GM21360 (cell line): ENCODE measurements at regions not wholly inside any gene's neighbourhood (a gene's known extent, or its start where the extent isn't known, plus 50 kb on each side); places are given as distances from the start of the nearest gene placed in this dataset.

Experiments
- ATAC-seq: cut with Tn5 transposase; IDR thresholded peaks from one replicate; pipeline ENCODE4 v1.9.1; 2021; ENCODE audit warnings: mild to moderate bottlenecking, moderate library complexity; ENCODE audit not compliant: unreplicated experiment

DNA sequence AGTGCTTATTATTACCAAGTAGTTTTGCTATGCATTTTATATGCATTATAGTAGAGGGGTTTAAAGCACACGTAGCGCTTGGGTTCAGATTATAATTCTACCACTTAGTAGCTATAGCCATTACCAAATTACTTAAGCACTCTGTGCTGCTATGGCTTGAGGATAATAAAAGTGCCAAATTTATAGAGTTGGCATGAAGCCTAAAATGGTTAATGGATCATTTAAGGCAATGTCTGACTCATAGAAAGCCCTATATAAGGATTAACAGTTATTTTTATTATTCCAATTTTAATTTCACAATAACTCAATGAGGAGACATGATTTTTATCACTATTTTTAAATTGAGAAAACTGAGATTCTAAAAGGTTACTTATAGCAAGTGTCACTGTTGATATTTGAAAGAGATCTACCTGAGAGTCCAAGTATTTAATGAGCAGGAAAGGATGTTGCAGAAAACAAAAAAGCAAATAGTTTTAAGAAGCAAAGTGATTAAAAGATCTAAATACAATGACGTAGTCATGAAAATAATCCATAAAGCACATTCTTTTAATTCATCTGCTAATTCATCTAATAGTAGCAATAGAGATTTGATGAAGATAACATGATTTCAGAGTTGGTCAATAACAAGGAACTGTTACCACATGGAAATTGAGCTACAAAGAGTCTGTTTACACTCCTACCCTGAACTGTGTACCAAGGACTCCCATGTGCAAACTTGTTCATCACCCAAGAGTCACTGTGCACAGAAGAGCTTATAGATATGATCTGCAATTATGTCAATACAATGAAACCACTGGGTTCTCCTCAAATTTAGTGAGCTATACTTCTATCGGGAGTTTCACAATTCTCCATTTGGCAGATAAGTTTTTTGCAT is 78.8 kb upstream of the DTNA start:
- ATAC-seq = no peak

DNA sequence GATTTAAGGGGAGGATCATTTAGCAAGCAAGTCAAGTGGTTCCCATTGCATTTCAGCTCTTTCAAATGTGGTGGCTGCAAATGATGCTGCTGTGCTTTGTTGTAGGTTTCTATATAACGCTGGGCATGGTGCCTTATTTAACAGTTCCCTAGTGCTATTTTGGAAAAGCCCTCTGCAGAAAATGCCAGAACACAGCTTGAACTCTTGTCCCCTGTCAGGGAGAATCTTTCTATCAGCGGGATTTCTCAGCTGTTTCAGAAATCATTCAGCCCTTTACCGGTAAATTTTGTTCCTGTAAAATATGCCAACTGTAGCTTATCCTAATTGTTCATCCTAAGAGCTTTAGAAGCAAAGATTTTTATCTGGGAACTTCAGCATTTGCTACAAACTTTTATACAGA is 77.8 kb upstream of the DTNA start:
- no peak for ATAC-seq

- no peak for ATAC-seq
These were observed 76.7 kb upstream of the DTNA start for GRCh38 chr18:34633368-34633767.

- ATAC-seq = no peak
These were observed 72.8 kb upstream of the DTNA start for GRCh38 chr18:34637094-34637801.

DNA sequence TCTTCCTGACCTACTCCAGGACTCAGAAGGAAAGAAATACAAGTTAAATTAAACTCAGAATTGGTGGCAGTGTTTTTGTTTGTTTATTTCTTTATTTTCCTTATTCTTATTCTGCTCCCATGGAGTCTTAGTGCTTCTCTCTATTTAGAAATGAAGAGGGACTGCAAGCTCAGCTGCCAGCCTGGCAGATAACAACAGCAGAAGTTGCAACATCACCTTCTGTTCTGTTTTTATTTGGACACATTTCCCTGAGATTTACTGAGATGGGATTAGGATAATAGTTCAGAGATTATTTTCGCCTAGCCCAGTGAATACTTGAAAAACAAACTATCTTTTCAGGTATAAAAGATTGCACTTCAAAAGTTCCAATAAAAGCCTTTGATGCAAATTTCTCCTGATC is 70.4 kb upstream of the DTNA start:
- ATAC-seq = no peak

- ATAC-seq = no peak
These were observed 69.8 kb upstream of the DTNA start for GRCh38 chr18:34640276-34640675.

DNA sequence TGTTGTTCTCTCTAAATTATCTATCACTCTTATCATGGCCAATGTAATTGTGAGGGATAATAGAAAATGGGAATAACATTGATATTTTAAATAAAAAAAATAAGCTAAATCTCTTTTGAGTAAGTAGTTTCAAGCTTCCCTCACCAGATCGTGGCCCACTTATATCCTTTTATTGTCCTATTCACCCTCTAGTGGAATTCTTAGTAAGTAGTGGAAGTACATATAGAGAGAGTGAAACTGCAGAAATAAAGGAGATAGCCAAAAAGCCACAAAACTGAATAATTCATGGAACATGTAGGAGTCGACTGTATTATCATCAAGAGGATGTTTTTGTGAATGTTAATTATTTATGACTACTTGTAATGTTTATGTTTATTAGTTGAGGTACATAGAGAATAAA is 66.1 kb upstream of the DTNA start:
- ATAC-seq = no peak

- peak; percentile 90 for ATAC-seq
These were observed 62.8 kb upstream of the DTNA start for GRCh38 chr18:34647251-34647650.

- ATAC-seq = no peak
These were observed 61.7 kb upstream of the DTNA start for GRCh38 chr18:34648269-34648985.

GRCh38 chr18:34649080-34649479 is 61.0 kb upstream of the DTNA start:
- ATAC-seq = no peak

DNA sequence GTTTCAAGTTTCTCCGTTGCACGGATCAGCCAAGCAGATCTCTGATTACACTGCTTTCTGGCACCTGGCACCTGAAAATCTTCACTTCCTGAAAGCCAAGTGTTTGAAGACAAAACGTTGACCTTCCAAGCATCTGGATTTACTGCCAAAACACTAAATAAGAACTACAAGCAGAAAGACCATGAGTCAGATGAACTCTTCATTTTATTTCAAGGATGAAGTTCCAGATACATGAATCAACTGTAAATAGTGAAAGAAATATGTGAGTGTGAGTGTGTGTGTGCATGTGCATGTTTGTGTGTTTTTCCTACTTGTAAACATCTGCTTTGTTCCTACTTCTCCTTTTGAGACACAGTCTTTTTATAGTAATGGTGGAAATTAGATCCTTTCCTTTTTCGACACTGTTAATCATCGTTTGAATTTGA is 60.0 kb upstream of the DTNA start:
- no peak for ATAC-seq

GRCh38 chr18:34651586-34652369 is 58.3 kb upstream of the DTNA start:
- no peak for ATAC-seq

DNA sequence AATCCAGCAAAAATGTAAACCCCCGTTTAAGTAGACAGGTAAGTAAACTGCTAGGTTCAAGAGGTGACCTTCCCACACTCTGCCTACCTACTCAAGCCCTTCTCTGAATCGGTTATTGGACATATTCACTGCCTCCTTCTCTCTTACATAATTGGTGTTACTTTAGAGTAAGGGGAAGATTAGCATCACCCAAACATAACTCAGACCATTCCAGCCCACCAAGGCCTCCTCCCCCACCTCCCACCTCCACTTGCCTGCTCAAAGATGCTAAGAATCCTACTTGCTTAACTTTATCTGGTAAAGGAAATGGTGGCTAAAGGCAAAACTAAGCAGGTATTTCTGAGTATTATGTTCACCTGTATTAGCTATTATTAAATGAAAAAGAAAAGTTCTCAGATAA is 55.0 kb upstream of the DTNA start:
- no peak for ATAC-seq

DNA sequence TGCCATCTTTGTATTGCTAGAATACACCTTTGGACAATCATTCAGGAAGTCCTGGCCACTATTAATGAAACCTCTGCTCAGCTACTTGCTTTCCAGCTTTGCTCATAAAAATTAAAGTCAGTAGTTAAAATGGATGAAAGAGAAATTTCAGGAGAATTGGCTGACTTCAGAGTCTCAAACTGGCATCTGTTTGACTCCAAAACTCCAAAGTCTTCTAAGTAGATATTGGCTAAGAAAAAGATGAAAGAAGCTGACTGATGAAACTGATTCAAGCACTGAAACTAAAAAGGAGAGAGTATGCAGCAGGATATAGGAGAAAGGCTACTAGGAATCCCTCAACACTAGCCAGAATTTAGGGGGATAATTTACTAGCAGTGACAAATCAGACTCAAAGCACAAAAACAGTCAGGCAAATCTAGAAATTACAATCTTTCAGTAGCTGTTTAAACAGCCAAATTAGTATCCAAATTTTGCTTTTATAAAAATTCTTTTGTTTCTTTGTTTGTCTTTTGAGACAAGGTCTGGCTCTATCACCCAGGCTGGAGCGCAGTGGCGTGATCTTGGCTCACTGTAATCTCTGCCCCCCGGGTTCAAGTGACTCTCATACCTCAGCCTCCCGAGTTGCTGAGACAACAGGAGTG is 52.1 kb upstream of the DTNA start:
- ATAC-seq = no peak

- no peak for ATAC-seq
These were observed 50.2 kb upstream of the DTNA start for GRCh38 chr18:34659579-34660517.
